ENCODE measurements at regions not wholly inside any gene's neighbourhood (a gene's known extent, or its start where the extent isn't known, plus 50 kb on each side); places are given as distances from the start of the nearest gene placed in this dataset.

- no peak for TF ChIP-seq ZSCAN4 (tag by site-specific recombination; IDR thresholded peaks at IDR 0.05)
- TF ChIP-seq ZBTB21 (tag by site-specific recombination; IDR thresholded peaks at IDR 0.05), result no peak
- TF ChIP-seq KLF7 (tag by site-specific recombination; IDR thresholded peaks at IDR 0.05; ENCODE audit: borderline replicate concordance), result no peak
- TF ChIP-seq ZNF416 (tag by site-specific recombination; IDR thresholded peaks at IDR 0.05), result no peak
Observed at GRCh38 chr2:144307711-144308110, 212.2 kb downstream of the ZEB2 start (continued).

GRCh38 chr2:144304202-144304601, 215.7 kb downstream of the ZEB2 start:
- no peak overlapping the region for H3K4me3 ChIP-seq (ENCODE audit: low read depth, low read length)
- H3K4me1 ChIP-seq (ENCODE audit: control insufficient read depth, insufficient read depth, low read length), result no peaks in the 10 kb centered on the region
- no peaks in the 10 kb centered on the region for H3K9me3 ChIP-seq (ENCODE audit: control insufficient read depth, insufficient read depth, low read depth, low read length)
- no peak overlapping the region for H3K27ac ChIP-seq (ENCODE audit: extremely low read depth, low read depth, low read length)
- TF ChIP-seq WT1 (tag by site-specific recombination; IDR thresholded peaks at IDR 0.05) (no peak), ZNF677 (tag by site-specific recombination; IDR thresholded peaks at IDR 0.05) (no peak), ZFP41 (tag by site-specific recombination; IDR thresholded peaks at IDR 0.05; ENCODE audit: borderline replicate concordance) (no peak), MEIS1 (CRISPR knock-in tag; IDR thresholded peaks at IDR 0.05; ENCODE audit: borderline replicate concordance) (no peak), ZNF488 (tag by site-specific recombination; IDR thresholded peaks at IDR 0.05) (no peak), ZNF433 (tag by site-specific recombination; IDR thresholded peaks at IDR 0.05; ENCODE audit: low read depth) (no peak), ZNF501 (tag by site-specific recombination; IDR thresholded peaks at IDR 0.05) (no peak), ZNF274 (IDR thresholded peaks at IDR 0.05; ENCODE audit: low read length) (no peak), ZNF274 (tag by site-specific recombination; IDR thresholded peaks at IDR 0.05; ENCODE audit: borderline replicate concordance) (no peak), ZNF830 (tag by site-specific recombination; IDR thresholded peaks at IDR 0.05; ENCODE audit: low read depth) (no peak), ZNF341 (tag by site-specific recombination; IDR thresholded peaks at IDR 0.05; ENCODE audit: low read depth) (no peak), ZNF24 (tag by site-specific recombination; IDR thresholded peaks at IDR 0.05) (no peak), AEBP2 (tag by site-specific recombination; IDR thresholded peaks at IDR 0.05; ENCODE audit: borderline replicate concordance) (no peak), ZNF654 (tag by site-specific recombination; IDR thresholded peaks at IDR 0.05; ENCODE audit: low read depth) (no peak), ZNF660 (tag by site-specific recombination; IDR thresholded peaks at IDR 0.05) (no peak), ZNF211 (tag by site-specific recombination; IDR thresholded peaks at IDR 0.05; ENCODE audit: low read depth) (no peak), REST (tag by site-specific recombination; IDR thresholded peaks at IDR 0.05) (no peak), ZNF132 (tag by site-specific recombination; IDR thresholded peaks at IDR 0.05; ENCODE audit: borderline replicate concordance) (no peak), ZNF658 (tag by site-specific recombination; IDR thresholded peaks at IDR 0.05) (no peak), ZNF639 (tag by site-specific recombination; IDR thresholded peaks at IDR 0.05) (no peak), ZNF596 (tag by site-specific recombination; IDR thresholded peaks at IDR 0.05) (no peak)
- ChIA-PET POLR2A (no interaction called here), CTCF (no interaction called here)
- no peaks in the 10 kb centered on the region for H3K36me3 ChIP-seq (ENCODE audit: control insufficient read depth in 2 of 2, insufficient read depth in 1 of 2, low read length in 2 of 2)
